Neuronal stem cell (in vitro differentiated cells): ENCODE measurements at regions not wholly inside any gene's neighbourhood (a gene's known extent, or its start where the extent isn't known, plus 50 kb on each side); places are given as distances from the start of the nearest gene placed in this dataset.

Source experiments
- DNase-seq: peaks from one replicate; pipeline ENCODE4 v3.0.0-alpha.2; 2013; ENCODE audit warnings: low spot score
- H2AFZ ChIP-seq: one replicate; pipeline ENCODE4 v1.6.1; 2013; ENCODE audit warnings: mild to moderate bottlenecking, low read length, inconsistent platforms
- H2AK5ac ChIP-seq: 2 replicates; pipeline ENCODE4 v1.6.1; 2013; ENCODE audit warnings: low read depth, mild to moderate bottlenecking, inconsistent platforms, low read length, moderate library complexity, mixed read lengths
- H2BK120ac ChIP-seq: 2 replicates; pipeline ENCODE4 v1.6.1; 2013; ENCODE audit warnings: low read depth, mild to moderate bottlenecking, inconsistent platforms, low read length, moderate library complexity, mixed read lengths
- H2BK12ac ChIP-seq: one replicate; pipeline ENCODE4 v1.6.1; 2013; ENCODE audit warnings: low read length, inconsistent platforms
- H2BK15ac ChIP-seq: 2 replicates; pipeline ENCODE4 v1.6.1; 2013; ENCODE audit warnings: mild to moderate bottlenecking, low read length, inconsistent platforms, mixed read lengths
- H2BK5ac ChIP-seq: one replicate; pipeline ENCODE4 v1.6.1; 2013; ENCODE audit warnings: inconsistent platforms, mild to moderate bottlenecking, low read length, moderate library complexity
- H3K14ac ChIP-seq: one replicate; pipeline ENCODE4 v1.6.1; 2013; ENCODE audit warnings: low read length, inconsistent platforms
- H3K18ac ChIP-seq: 2 replicates; pipeline ENCODE4 v1.6.1; 2013; ENCODE audit warnings: low read length, inconsistent platforms
- H3K23ac ChIP-seq: 2 replicates; pipeline ENCODE4 v1.6.1; 2013; ENCODE audit warnings: low read depth, mild to moderate bottlenecking, mixed read lengths, low read length, inconsistent platforms; ENCODE audit not compliant: poor library complexity
- H3K27ac ChIP-seq: replicated peaks from 3 replicates; pipeline ENCODE4 v1.5.1; 2013; ENCODE audit warnings: low read length, inconsistent platforms
- H3K27me3 ChIP-seq, 3 experiments: 2 replicates each; pipeline ENCODE4 v1.6.1; 2013; ENCODE audit warnings: low read length in 3 of 3, mild to moderate bottlenecking in 2 of 3, inconsistent platforms in 1 of 3, low read depth in 1 of 3, mixed read lengths in 1 of 3, moderate library complexity in 1 of 3; ENCODE audit not compliant: control insufficient read depth in 3 of 3, insufficient read depth in 3 of 3
- H3K36me3 ChIP-seq, 2 donors: replicated peaks in 1 of 2; 2 replicates each; pipeline ENCODE4 v1.6.1; 2013; ENCODE audit warnings: low read length in 2 of 2; ENCODE audit not compliant: control insufficient read depth in 2 of 2, insufficient read depth in 2 of 2
- H3K4ac ChIP-seq: 2 replicates; pipeline ENCODE4 v1.6.1; 2013; ENCODE audit warnings: inconsistent platforms, mild to moderate bottlenecking, low read length, moderate library complexity
- H3K4me1 ChIP-seq, 2 donors: 1 replicate in 1 of 2; 2 replicates in 1 of 2; pipeline ENCODE4 v1.6.1; 2013; ENCODE audit warnings: low read length in 2 of 2, low read depth in 1 of 2; ENCODE audit not compliant: control insufficient read depth in 2 of 2, insufficient read depth in 1 of 2
- H3K4me2 ChIP-seq: one replicate; pipeline ENCODE4 v1.6.1; 2013; ENCODE audit warnings: mild to moderate bottlenecking, low read length, inconsistent platforms; ENCODE audit not compliant: insufficient read depth, poor library complexity, severe bottlenecking
- H3K4me3 ChIP-seq, 2 donors: 2 replicates each; pipeline ENCODE4 v1.5.1; 2013; ENCODE audit warnings: low read length in 2 of 2, mild to moderate bottlenecking in 2 of 2, inconsistent platforms in 1 of 2, moderate library complexity in 1 of 2
- H3K79me1 ChIP-seq: one replicate; pipeline ENCODE4 v1.6.1; 2013; ENCODE audit warnings: low read depth, mild to moderate bottlenecking, inconsistent platforms, low read length, moderate library complexity
- H3K9ac ChIP-seq: one replicate; pipeline ENCODE4 v1.6.1; 2013; ENCODE audit warnings: mild to moderate bottlenecking, low read depth, low read length, inconsistent platforms; ENCODE audit not compliant: poor library complexity
- H3K9me3 ChIP-seq, 2 donors: replicated peaks in 1 of 2; 2 replicates each; pipeline versions ENCODE3 to v1.6.1; 2013; ENCODE audit warnings: low read length in 2 of 2, mild to moderate bottlenecking in 2 of 2, inconsistent platforms in 1 of 2, low read depth in 1 of 2, mixed read lengths in 1 of 2, moderate library complexity in 1 of 2; ENCODE audit not compliant: control insufficient read depth in 2 of 2, insufficient read depth in 1 of 2
- H4K8ac ChIP-seq: one replicate; pipeline ENCODE4 v1.6.1; 2013; ENCODE audit warnings: low read depth, mild to moderate bottlenecking, inconsistent platforms, low read length, moderate library complexity
- H4K91ac ChIP-seq: one replicate; pipeline ENCODE4 v1.6.1; 2013; ENCODE audit warnings: low read length, low read depth, mild to moderate bottlenecking, inconsistent platforms; ENCODE audit not compliant: poor library complexity
- WGBS, 2 donors: extraction: QIAGEN DNeasy Blood & Tissue Kit; methylation state at CpG; one replicate each; pipeline ENCODE4 v1.1.7; 2013; ENCODE audit warnings: missing lambda C conversion rate in 2 of 2, mixed read lengths in 1 of 2; ENCODE audit not compliant: insufficient read length in 2 of 2, insufficient replicate concordance in 1 of 2; ENCODE audit errors: extremely low coverage in 2 of 2; 5-methylcytosine and 5-hydroxymethylcytosine counted together

DNA sequence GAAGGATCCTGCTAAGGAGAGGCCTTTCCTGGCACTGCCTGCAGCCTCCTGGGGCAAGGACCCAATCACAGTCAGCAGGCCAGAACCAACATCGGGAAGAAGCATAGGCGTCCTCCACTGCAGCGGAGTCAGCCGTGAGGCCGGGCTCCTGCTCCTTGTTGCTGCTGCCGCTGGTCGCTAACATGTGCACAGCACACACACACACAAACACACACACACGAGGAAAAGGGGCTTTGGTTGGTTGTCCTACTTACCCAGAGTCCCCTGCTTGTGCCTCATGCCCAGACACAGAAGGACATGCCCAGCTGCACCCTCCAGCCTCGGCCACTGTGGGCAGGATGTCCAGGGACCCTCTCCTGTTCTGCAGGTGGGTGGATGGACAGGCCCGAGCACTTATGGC is 209.4 kb downstream of the GLI2 start:
- Histone ChIP-seq H3K27ac (no peak overlapping the region), H3K23ac (peak overlapping the region; percentile 58), H2AK5ac (peak overlapping the region; percentile 25), H3K36me3 (peaks cover 16 to 73% of the 10 kb centered on the region in 2 donors), H3K4ac (no peak overlapping the region), H3K27me3 (no peaks in the 10 kb centered on the region), H2BK12ac (no peak overlapping the region), H3K4me3 (no peak overlapping the region), H3K9me3 (peaks cover 0 to 4% of the 10 kb centered on the region in 2 donors), H2BK15ac (peak overlapping the region; percentile 56), H2BK120ac (no peak overlapping the region), H3K4me1 (peaks cover 8 to 24% of the 10 kb centered on the region in 2 donors), H3K79me1 (peaks cover 34% of the 10 kb centered on the region), H2BK5ac (no peak overlapping the region), H4K91ac (peak overlapping the region; percentile 32), H4K8ac (peak overlapping the region; percentile 74), H3K9ac (peak overlapping the region; percentile 34), H3K18ac (peak overlapping the region; percentile 88), H2AFZ (no peak overlapping the region), H3K4me2 (no peak overlapping the region), H3K14ac (peak overlapping the region; percentile 87)
- DNase-seq, result no peak
- WGBS, 2 donors, result no CpG with 5 or more reads among the region's 10 CpGs

DNA sequence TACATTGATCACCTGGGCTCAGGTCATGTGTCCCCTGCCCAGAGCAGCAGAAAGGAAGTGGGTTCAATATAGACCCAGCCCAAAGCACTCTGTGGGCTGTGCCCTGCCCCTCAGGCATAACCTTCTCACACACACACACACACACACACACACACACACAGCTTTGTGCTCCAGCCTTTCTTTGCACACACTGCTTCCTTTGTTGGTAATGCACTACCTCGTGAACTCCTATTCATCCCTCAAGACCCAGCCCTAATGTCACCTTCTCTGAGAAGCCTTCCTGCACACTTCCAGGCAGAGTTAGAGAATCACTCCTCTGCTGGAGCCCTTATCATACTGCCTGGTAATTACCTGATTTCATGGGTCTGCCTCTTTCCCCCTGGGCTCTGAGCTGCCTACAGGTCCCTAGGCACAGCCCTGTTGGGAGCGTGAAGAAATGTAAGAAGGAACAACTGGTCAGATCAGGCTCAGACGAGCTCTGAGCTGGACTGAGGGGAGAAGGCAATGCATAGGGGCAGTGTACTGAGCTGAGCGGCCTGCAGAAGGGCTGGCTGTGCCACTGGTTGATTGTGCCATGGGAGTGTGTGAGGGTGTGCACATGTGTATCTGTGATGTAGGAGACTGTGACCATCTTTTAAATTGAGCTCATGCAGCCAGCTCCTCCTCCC is 210.3 kb downstream of the GLI2 start:
- Histone ChIP-seq H2BK120ac (no peak overlapping the region), H3K27ac (peak overlapping the region; percentile 26)

GRCh38 chr2:120947327-120947726 is 211.7 kb downstream of the GLI2 start:
- no CpG with 5 or more reads among the region's 5 CpGs for WGBS, 2 donors
- H2AFZ ChIP-seq, result no peak overlapping the region
- no peak overlapping the region for H3K4me3 ChIP-seq
- no peak overlapping the region for H3K27ac ChIP-seq
- H3K4me2 ChIP-seq, result no peak overlapping the region
- H3K79me1 ChIP-seq, result peaks cover 29% of the 10 kb centered on the region
- peak overlapping the region; percentile 52 for H3K18ac ChIP-seq
- no peaks in the 10 kb centered on the region for H3K27me3 ChIP-seq
- no peak overlapping the region for H2BK12ac ChIP-seq
- H3K9me3 ChIP-seq, result peaks cover 0 to 4% of the 10 kb centered on the region in 2 donors
- H2BK120ac ChIP-seq, result no peak overlapping the region
- H3K23ac ChIP-seq, result no peak overlapping the region
- H4K91ac ChIP-seq, result no peak overlapping the region
- H2AK5ac ChIP-seq, result no peak overlapping the region
- no peak overlapping the region for H2BK15ac ChIP-seq
- peaks cover 16 to 79% of the 10 kb centered on the region in 2 donors for H3K36me3 ChIP-seq
- no peak for DNase-seq
- no peak overlapping the region for H3K14ac ChIP-seq
- H3K4ac ChIP-seq, result no peak overlapping the region
- H4K8ac ChIP-seq, result no peak overlapping the region
- no peak overlapping the region for H2BK5ac ChIP-seq
- no peak overlapping the region for H3K9ac ChIP-seq
- H3K4me1 ChIP-seq, result peaks cover 8 to 18% of the 10 kb centered on the region in 2 donors

More for the DNA sequence above, 210.3 kb downstream of the GLI2 start:
- Histone ChIP-seq H3K23ac (peak overlapping the region; percentile 68), H3K4me2 (no peak overlapping the region), H2BK12ac (no peak overlapping the region), H3K14ac (peak overlapping the region; percentile 49), H4K91ac (no peak overlapping the region), H3K4me1 (peaks cover 8 to 16% of the 10 kb centered on the region in 2 donors), H3K4ac (no peak overlapping the region), H2BK5ac (peak overlapping the region; percentile 70), H2AK5ac (peak overlapping the region; percentile 40), H2AFZ (no peak overlapping the region), H3K36me3 (peaks cover 16 to 73% of the 10 kb centered on the region in 2 donors), H3K18ac (peak overlapping the region; percentile 87), H2BK15ac (peak overlapping the region; percentile 14), H3K4me3 (no peak overlapping the region), H3K27me3 (no peaks in the 10 kb centered on the region), H3K9me3 (peaks cover 0 to 4% of the 10 kb centered on the region in 2 donors), H3K9ac (peak overlapping the region; percentile 9), H3K79me1 (peaks cover 35% of the 10 kb centered on the region), H4K8ac (no peak overlapping the region)
- DNase-seq, result no peak
- no CpG with 5 or more reads among the region's 4 CpGs for WGBS, 2 donors

DNA sequence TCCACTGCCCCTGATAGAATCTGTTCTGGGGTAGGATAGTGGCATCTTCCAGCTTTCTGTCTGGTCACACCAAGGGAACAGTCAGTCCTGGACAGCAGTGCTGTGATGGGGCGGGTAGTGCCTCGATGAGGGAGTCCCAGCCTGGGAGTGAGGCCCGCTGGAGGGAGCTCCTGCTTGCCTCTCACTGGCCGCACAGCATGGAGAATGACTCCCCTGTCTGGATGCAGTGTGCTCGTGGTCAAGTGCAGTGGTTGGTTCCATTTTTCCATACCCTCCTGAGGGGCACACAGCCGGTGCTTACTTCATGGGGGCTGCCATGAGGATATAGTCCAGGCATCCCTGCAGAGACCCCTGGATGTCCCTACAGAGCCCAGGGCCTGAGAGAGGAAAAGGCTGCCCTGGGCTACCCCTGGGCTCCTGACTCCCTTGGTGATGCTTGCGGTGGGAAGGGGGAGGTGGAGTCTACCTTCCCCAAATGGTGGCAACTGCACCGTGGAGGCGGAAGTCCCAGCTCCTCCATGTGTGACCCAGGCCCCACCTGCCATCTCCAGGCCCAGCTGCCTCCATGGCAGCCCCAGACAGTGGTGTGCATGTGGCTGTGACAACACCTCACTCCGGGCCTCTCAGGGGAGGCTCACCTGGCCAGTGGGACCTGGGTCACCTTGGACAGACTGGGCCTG is 212.5 kb downstream of the GLI2 start:
- no peak overlapping the region for H3K4me3 ChIP-seq
- H2BK15ac ChIP-seq, result no peak overlapping the region
- no peak overlapping the region for H2BK5ac ChIP-seq
- H4K8ac ChIP-seq, result peak overlapping the region; percentile 43
- H3K36me3 ChIP-seq, result peaks cover 9 to 79% of the 10 kb centered on the region in 2 donors
- no peaks in the 10 kb centered on the region for H3K9me3 ChIP-seq
- H3K79me1 ChIP-seq, result peaks cover 28% of the 10 kb centered on the region
- peak overlapping the region; percentile 54 for H2AK5ac ChIP-seq
- no peak overlapping the region for H3K4me2 ChIP-seq
- peak overlapping the region; percentile 33 for H3K9ac ChIP-seq
- no peak overlapping the region for H4K91ac ChIP-seq
- peaks cover 8 to 15% of the 10 kb centered on the region in 2 donors for H3K4me1 ChIP-seq
- no peak overlapping the region for H3K14ac ChIP-seq
- no peak overlapping the region for H2AFZ ChIP-seq
- peak overlapping the region; percentile 69 for H3K23ac ChIP-seq
- H3K27me3 ChIP-seq, result no peaks in the 10 kb centered on the region
- no peak for DNase-seq
- no peak overlapping the region for H3K27ac ChIP-seq
- WGBS, 2 donors, result no CpG with 5 or more reads among the region's 10 CpGs
- H3K4ac ChIP-seq, result no peak overlapping the region
- peak overlapping the region; percentile 61 for H3K18ac ChIP-seq
- no peak overlapping the region for H2BK120ac ChIP-seq
- no peak overlapping the region for H2BK12ac ChIP-seq
